ENCODE measurements at regions not wholly inside any gene's neighbourhood (a gene's known extent, or its start where the extent isn't known, plus 50 kb on each side); places are given as distances from the start of the nearest gene placed in this dataset.

GRCh38 chr2:129118296-129118695, 799.6 kb upstream of the HS6ST1 start:
- Histone ChIP-seq H2AFZ (ENCODE audit: low read depth, low read length, severe bottlenecking) (no peak overlapping the region), H3K9me2 (replicated peaks; ENCODE audit: insufficient read depth, low read length) (no peaks in the 10 kb centered on the region), H3K4me2 (ENCODE audit: low read depth, low read length, poor library complexity, severe bottlenecking) (no peak overlapping the region), H3K9ac (ENCODE audit: low read length) (no peak overlapping the region), H3K27ac (ENCODE audit: low read depth, low read length) (no peak overlapping the region), H3K36me3 (ENCODE audit: low read length) (no peaks in the 10 kb centered on the region), H3K9me3 (ENCODE audit: insufficient read depth, low read length) (no peaks in the 10 kb centered on the region), H3K4me3 (ENCODE audit: insufficient read depth, low read length, poor library complexity, severe bottlenecking) (no peak overlapping the region), H4K20me1 (ENCODE audit: low read depth, low read length) (no peaks in the 10 kb centered on the region), H3K79me2 (ENCODE audit: insufficient read depth, low read length) (no peaks in the 10 kb centered on the region), H3F3A (ENCODE audit: insufficient read depth) (no peaks in the 10 kb centered on the region), H3K27me3 (ENCODE audit: low read length) (no peaks in the 10 kb centered on the region)
- TF ChIP-seq EZH2phosphoT487 (conservative IDR thresholded peaks at IDR 0.05; ENCODE audit: low read length) (no peak), CTCF (IDR thresholded peaks at IDR 0.05; ENCODE audit: insufficient read depth, low read length, poor library complexity, severe bottlenecking) (no peak)

- no peak overlapping the region for H2AFZ ChIP-seq (ENCODE audit: low read depth, low read length, severe bottlenecking)
- no peaks in the 10 kb centered on the region for H3K79me2 ChIP-seq (ENCODE audit: insufficient read depth, low read length)
These were observed 810.4 kb upstream of the HS6ST1 start for GRCh38 chr2:129129087-129129486.

GRCh38 chr2:129133692-129134641, 815.3 kb upstream of the HS6ST1 start:
- no peak overlapping the region for H2AFZ ChIP-seq (ENCODE audit: low read depth, low read length, severe bottlenecking)
- no peaks in the 10 kb centered on the region for H3K36me3 ChIP-seq (ENCODE audit: low read length)
- no peak overlapping the region for H3K9ac ChIP-seq (ENCODE audit: low read length)
- H3F3A ChIP-seq (ENCODE audit: insufficient read depth) = no peaks in the 10 kb centered on the region
- no peaks in the 10 kb centered on the region for H3K79me2 ChIP-seq (ENCODE audit: insufficient read depth, low read length)
- H4K20me1 ChIP-seq (ENCODE audit: low read depth, low read length) = no peaks in the 10 kb centered on the region
- no peak overlapping the region for H3K4me3 ChIP-seq (ENCODE audit: insufficient read depth, low read length, poor library complexity, severe bottlenecking)
- no peaks in the 10 kb centered on the region for H3K27me3 ChIP-seq (ENCODE audit: low read length)
- no peak overlapping the region for H3K4me2 ChIP-seq (ENCODE audit: low read depth, low read length, poor library complexity, severe bottlenecking)
- H3K9me2 ChIP-seq (replicated peaks; ENCODE audit: insufficient read depth, low read length) = no peaks in the 10 kb centered on the region
- no peak overlapping the region for H3K27ac ChIP-seq (ENCODE audit: low read depth, low read length)
- H3K9me3 ChIP-seq (ENCODE audit: insufficient read depth, low read length) = no peaks in the 10 kb centered on the region
- no peak for TF ChIP-seq EZH2phosphoT487 (conservative IDR thresholded peaks at IDR 0.05; ENCODE audit: low read length)
- no peak for TF ChIP-seq CTCF (IDR thresholded peaks at IDR 0.05; ENCODE audit: insufficient read depth, low read length, poor library complexity, severe bottlenecking)

More at GRCh38 chr2:129129087-129129486, 810.4 kb upstream of the HS6ST1 start:
- H3K4me3 ChIP-seq (ENCODE audit: insufficient read depth, low read length, poor library complexity, severe bottlenecking) = no peak overlapping the region
- TF ChIP-seq CTCF (IDR thresholded peaks at IDR 0.05; ENCODE audit: insufficient read depth, low read length, poor library complexity, severe bottlenecking) = no peak
- no peak overlapping the region for H3K27ac ChIP-seq (ENCODE audit: low read depth, low read length)
- H3K27me3 ChIP-seq (ENCODE audit: low read length) = no peaks in the 10 kb centered on the region
- H3K9me2 ChIP-seq (replicated peaks; ENCODE audit: insufficient read depth, low read length) = no peaks in the 10 kb centered on the region
- no peaks in the 10 kb centered on the region for H3F3A ChIP-seq (ENCODE audit: insufficient read depth)
- no peaks in the 10 kb centered on the region for H3K9me3 ChIP-seq (ENCODE audit: insufficient read depth, low read length)
- H3K9ac ChIP-seq (ENCODE audit: low read length) = no peak overlapping the region
- H4K20me1 ChIP-seq (ENCODE audit: low read depth, low read length) = no peaks in the 10 kb centered on the region
- H3K4me2 ChIP-seq (ENCODE audit: low read depth, low read length, poor library complexity, severe bottlenecking) = no peak overlapping the region
- H3K36me3 ChIP-seq (ENCODE audit: low read length) = no peaks in the 10 kb centered on the region
